ENCODE measurements at regions not wholly inside any gene's neighbourhood (a gene's known extent, or its start where the extent isn't known, plus 50 kb on each side); places are given as distances from the start of the nearest gene placed in this dataset.
"Not testable (repeated sequence)": the region's sequence is repeated elsewhere in the genome, so short reads cannot be mapped to it uniquely, and the experiment has no call there.

DNA sequence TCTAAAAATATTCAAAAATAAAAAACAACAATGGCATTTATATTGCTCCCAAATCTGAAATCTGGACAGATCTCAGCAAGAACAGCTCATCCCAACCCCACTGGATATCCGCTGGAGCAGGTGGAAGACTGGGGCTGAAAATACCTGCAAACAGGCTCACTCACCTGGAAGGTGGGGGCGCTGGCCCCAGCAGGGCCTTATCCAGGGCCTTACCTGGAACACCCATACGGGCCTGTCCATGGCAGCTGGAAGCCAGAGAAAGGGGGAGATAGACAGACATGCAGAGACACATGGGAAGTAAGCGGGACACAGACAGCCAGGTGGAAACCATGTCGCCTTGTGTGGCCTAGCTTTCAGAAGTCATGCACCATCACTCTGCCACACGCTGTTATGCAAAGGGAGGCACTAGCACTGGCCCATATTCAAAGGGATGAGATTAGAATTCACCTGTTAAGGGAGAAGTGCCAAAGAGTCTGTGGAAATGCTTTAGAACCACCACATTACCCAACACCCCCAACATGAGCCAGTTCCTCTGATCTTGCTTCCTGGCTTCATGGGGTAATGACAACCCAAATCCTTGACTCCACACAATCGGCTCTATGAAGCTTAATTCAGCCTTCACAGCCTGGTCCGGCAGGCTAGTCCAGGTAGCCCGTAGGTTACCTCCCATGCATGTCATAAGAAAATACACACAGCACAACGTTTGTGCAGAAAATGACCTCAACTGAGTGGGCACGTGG is 99.0 kb upstream of the CDYL start:
- no peak for DNase-seq

DNA sequence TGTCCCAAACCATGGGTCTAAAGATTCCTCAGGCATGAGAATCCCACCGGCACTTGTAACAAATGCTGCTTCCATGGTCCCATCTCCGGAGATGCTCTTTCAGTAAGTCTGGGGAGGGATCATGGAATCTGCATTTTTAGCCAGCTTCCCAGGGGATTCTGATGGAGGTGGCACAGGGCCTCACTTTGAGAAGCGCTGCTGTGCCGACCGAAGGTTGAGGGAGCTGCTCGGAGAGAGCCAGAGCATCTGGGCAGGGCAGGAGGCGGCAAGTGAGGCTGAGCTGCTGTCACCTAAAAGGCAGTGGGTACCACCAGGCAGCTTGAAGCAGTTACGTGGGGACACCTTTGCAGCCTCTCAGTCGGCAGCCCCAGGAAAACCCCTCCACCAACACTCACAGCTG is 100.2 kb upstream of the CDYL start:
- DNase-seq, result no peak

DNA sequence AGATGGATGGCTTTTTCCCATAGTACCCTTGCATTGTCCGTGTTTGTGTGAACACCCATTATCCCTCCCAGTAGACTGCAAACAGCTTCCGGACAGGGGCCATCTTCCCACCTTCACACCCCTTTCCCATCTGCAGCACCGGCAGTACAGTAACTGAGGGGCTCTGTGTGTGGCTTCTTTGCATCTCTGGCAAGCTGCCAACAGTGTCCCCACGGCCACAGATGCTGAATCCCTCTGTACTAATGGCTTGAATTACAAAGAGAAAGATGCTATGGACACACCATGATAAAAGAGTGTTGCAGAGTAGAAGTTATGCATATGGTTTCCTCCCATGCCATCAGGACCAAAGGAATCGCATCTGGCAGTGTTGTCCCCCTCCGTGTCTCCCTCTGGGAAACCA is 101.1 kb upstream of the CDYL start:
- no peak for DNase-seq

DNA sequence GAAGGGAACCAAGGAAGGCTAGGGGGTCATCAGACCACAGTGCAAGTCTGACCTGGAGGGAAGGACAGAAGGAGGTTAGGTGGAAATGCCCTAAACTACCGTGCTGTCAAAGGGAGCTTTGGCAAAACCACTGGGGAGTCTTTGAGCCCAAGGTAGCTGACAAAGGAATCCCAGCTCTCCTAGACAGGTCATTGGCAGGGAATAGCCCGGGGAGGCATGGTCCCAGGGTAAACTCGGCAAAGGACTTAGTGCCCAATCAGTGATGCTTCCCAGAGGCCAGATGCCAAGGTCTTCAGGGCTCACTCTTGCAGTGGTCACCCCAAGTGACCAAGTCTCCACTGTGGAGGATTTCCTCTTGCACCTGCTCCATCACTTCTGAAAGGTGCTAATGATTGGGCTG is 102.3 kb upstream of the CDYL start:
- no peak for DNase-seq

DNA sequence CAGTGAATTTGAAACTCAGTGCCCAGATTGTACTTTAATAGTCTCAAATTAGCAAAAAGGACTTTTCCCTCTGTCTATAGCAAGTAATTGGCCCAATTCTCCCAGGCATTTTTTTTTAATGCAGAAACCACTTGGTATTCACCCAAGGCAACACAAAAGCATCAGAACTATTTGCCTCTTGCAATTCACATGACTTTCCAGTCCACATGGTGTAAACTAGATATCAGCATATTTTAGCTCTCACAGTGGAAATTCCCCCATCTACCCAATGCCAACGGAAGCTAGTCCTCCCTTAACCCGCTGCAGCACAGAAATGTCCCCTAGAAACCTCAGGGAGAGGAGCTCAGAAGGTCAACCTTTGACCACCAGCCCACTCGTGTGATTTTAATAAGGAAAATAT is 103.4 kb upstream of the CDYL start:
- no peak for DNase-seq

DNA sequence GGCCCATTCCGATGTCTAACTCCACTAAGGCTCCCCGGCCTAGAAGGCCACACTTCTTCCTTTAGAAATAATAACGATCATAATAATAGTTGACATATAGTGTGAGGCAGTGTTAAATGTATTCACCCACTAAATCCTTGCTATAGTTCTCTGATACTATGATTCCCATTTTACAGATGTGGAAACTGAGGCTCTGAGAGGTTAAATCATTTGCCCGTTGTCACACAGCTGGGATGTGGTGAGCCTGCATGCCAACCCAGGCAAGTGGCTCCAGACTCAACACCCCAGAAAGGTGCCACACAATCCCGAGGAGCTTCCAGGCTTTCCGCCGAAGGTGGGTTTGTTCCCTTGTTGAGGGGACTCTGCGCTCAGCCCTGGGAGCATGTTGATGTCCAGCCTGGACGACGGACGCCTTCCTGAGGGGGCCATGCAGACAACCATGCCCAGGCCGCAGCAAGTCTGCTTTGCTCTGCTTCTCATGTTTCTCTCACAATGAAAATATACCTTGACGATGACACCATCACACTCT is 104.6 kb upstream of the CDYL start:
- DNase-seq, result no peak

DNA sequence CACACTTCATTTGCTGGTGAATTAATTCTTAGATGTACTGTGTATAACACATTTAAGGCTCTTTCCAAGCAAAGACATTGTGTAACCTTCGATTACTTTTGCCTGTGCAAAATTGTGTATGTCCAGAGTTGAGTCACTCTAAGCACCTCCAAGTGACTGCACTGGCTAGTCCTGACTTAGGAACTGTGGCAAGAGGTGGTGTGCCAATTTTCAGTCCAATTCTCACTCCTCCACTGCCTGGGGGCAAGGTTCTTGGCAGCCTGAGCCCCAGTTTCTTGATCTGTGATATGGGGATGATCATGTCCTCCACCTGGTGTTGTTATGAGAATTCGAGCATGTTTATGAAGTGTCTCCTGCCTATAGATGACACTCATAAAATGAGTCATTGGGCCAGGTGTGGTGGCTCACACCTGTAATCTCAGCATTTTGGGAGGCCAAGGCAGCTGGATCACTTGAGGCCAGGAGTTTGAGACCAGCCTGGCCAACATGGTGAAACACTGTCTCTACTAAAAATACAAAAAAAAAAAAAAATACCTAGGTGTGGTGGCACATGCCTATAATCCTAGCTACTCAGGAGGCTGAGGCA is 105.3 kb upstream of the CDYL start:
- no peak for DNase-seq

DNA sequence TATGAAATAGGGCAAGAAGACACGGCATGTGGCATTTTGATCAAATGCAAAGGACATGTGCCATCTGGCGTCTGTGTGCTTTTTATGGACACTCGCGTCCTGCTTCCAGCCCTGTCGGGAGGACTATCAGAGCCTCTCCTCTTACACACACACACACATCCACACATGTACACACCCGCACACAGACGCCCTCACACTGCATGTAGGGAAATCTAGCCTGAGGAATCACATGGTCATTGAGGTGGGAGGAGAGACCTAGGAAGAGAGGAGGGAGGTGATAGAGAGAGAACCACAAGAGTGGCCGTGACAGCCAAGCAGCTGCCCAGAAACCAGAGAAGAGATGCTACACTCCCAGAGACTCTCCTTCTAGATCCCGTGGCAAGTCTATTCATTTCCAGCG is 105.9 kb upstream of the CDYL start:
- DNase-seq, result no peak

DNA sequence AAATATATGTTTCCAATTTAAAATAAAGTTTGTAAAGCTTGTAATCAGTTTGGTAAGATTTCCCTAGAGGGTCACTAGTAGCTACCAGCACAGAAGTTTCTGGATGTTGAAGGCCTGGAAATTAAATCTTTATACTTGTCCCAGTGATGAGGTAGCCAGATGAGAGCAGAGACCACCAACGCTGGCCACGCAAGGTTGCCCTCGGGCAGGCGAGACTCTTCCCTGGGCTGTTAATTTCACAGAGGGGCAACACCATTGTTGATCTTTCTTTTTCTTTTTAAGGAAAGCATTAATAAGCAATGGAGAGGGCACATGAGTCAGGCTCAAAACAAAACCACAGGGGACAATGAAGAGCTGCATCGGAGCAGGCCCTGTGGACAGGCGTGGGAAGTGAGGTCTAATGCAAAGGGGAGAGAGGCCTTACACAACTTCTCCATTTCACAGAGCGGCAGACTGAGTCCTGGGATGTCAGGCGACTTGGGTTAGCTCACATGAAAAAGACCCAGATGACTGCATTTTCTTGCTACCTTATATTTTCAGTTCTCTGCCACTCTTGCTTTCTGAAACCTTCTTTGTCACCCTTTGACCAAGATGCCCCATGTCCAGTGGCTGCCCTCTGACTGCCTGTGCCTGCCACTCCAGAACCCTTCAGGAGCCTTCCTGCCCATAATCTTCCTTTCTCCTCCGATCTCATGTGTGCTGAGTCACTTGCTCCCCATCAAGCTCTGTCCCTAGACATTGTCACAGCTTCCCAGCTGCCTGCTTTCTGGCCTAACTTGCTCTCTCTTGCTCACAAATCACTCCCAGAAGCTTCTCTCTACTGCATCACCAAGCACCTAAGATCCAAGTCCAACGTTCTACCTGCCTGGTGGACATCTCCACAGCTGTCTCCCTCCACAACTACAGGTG is 107.7 kb upstream of the CDYL start:
- DNase-seq, result no peak

DNA sequence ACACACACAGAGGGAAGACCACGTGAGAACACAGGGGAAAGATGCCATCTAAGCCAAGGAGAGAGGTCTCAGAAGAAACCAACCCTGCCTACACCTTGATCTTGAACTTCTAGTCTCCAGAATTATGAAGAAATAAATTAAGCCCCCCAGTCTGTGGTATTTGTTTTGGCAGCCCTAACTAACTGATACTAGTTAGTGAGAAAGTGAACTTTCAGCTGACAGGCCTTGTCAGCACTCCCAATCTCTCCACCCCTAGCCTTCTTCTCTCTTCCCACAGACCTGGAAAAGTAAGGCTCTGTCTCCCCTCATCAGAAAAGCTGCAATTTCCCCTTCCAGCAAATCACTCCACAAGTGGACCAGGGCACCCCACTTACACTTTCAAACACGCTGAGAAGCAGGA is 108.6 kb upstream of the CDYL start:
- no peak for DNase-seq

DNA sequence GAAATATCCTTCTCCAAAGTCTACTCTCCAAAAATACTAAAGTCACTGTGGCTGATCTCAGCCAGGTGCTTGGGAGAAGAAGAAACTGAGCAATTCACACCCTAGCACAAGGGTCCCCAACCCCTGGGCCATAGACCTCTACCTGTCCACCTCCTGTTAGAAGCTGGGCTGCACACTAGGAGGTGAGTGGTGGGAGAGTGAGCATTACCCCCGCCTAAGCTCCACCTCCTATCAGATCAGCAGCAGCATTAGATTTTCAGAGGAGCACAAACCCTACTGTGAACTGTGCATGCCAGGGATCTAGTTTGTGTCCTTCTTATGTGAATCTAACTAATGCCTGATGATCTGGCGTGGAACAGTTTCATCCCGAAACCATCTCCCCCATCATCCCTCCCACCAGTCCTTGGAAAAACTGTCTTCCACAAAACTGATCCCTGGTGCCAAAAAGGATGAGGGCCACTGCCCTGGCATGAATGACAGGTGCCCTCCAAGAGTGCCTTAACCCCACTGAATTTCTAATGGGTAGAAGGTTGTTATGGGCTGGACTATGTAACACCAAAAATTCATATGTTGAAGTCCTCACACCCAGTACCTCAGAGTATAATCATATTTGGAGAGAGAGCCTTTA is 109.2 kb upstream of the CDYL start:
- no peak for DNase-seq

DNA sequence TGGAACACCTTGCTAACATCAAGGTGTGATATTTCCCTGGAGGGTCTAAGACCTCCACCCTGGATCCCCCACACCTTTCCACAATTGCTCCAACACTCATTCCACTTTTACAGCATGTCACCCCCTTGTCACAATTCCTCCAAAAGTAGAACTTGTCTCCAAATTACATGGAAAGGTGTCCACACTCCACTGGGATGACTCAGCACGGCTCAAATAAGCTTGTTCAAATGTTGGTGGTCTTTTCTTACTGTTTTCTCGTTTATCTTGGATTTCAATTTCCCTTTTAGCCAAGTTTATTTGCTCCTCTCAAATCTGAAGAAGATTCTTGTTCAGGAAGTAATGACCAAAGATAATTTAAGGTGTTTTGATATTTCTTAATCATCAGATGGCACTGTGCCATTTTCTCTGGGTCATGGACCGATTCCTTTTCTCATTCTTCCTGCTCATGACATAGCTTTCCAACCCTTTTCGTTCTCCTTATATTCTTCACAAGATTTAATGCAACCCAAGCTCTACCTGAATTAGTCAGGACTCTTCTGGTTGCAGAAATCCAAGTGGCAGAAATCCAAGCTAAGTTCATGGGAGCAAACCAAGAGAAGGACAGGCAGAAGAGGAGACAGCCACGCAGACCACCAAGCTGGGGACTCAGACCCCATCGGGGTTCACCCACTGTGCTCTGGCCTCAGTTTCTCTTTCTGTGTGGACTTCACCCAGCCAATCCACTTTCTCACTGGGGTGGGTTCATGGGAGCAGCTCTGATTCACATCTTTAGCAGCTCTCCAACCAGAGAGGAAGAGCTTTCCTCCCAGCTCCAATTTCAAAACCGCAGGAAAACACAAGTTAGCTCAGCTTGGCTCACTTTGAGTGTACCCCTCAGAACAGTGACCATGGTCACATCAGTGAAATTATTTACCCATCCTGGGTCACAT is 110.5 kb upstream of the CDYL start:
- no peak for DNase-seq

DNA sequence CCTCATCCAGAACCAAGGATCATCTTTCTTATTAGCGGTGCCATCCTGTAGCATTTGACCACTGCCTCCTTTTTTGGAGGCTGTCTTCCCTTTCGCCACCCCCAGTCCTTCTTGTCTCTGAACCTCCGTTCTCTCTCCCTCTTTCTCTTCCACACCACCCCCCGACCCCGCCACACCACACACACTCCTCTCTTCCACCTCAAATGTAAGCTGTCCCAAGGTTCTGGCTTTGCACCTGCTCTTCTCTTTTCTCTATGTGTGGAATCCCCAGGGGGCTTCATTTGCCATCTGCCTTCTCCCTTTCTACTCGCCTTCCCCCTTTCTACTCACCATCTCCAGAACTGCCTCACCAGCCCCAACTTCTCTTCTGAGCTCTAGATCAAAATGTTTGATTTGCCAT is 111.3 kb upstream of the CDYL start:
- no peak for DNase-seq

DNA sequence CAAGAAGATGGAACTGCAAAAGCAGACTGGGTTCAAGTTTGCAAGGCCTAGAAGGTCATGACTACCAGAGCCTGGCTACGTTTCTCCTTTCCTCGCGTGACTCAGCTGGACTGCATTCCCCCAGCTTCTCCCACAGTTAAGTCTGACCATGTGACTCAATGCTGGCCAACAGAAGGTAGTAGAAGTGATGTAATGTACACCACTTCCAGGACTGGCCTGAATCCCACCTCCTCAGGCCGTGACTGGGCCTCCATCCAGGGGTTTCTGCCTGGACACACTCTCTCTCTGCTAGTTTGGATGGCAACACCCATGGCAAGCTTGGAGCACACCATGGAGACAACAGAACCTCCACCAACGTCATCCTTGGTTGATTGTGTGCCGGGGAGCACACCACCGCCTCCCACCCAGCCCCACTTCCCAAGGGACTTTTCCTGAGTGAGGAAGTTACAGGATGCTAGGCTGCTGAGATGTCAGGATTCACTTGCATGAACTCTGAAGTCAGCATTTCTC is 112.0 kb upstream of the CDYL start:
- DNase-seq, result no peak

DNA sequence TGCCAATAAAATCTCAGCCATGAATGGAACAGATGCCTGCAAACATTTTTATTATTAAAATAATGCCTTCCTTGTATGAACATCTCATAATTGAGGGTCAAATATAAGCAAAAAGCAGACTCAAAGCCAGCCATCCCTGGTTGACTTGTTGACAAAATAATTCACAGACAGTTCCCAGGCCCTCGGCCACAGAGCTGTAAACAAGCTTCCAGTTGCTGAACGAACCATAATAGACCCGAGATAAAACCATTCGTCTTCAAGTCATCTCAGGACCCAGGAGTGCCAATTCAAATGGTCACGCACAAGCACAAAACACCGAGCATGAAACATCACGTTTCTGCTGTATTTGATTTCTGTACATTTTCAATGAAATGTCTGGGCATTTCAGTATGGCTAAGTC is 113.3 kb upstream of the CDYL start:
- DNase-seq, result no peak

DNA sequence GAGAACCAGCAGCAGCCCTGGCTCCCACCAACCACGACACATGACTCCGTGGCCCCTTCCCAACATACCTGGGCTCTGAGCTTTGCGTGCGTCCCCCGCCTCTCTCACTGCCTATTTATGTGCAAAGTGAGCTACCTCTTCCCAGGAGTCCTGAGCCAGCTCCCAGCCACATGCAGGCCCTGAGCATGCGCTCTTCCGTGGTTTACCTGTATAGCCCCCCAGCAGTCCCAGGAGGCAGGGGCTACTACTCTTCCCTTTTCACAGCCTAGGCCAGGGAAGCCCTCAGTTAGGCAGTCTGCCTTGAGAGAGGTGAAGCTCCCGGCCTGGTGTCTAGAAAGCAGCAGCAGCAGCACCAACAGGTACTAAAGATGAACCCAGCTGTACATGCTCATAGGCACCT is 114.8 kb upstream of the CDYL start:
- no peak for DNase-seq

DNA sequence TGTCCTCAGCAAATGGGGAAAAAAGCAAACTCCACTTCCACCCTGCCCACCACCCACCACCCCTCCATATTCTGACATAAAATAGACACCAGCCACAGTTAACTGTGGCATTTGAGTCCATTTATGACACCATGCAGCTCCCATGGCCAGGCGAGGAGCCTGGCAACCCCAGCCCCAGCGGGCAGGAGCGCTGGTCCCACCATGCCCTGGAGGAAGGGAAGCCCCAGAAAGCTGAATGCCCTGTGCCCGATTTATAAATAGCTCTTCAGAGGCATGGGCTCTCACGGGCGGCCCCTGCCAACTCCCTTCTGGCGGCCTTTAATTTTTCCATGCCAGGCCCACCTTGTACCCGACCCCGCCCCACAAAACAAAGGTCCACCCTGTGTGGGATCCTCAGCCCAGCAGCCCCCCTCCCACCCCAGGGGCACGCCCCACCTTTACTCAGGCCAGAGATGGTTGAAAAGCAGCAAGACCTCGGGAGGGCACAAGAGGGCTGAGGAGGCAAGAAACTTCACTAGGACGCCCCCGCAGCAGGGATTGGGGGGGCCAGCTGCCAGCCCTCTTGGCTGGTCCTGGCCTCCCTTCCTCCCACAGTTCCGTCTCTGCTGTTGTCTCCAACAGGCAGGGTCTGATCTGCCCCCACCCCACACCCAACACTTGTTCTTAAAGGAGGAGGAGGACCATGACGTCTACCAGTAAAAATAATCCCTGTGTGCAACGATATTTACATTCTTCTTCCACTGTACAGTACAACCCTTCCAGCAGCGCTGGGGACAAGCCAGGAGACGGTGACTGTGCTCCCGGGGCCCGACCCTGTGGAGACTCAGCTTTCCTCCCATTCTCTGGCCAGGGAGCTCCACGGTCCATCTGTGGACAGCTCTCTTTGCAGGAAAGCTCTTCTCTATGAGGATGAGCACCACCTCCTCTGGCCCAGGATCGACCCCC is 115.6 kb upstream of the CDYL start:
- DNase-seq, result no peak

DNA sequence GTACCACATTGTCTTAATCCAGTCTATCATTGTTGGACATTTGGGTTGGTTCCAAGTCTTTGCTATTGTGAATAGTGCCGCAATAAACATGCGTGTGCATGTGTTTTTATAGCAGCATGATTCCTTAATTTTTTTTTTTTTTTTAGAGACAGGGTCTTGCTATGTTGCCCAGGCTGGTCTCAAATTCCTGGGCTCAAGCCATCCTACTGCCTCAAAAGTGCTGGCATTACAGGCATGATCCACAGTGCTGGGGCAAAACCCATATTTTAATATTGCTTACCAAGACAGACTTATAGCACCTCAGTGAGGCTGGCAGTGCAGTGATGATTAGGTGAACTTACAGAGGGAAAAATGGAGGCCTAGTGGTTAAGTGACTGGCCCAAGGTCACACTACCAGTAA is 116.5 kb upstream of the CDYL start:
- not testable (repeated sequence) for DNase-seq

DNA sequence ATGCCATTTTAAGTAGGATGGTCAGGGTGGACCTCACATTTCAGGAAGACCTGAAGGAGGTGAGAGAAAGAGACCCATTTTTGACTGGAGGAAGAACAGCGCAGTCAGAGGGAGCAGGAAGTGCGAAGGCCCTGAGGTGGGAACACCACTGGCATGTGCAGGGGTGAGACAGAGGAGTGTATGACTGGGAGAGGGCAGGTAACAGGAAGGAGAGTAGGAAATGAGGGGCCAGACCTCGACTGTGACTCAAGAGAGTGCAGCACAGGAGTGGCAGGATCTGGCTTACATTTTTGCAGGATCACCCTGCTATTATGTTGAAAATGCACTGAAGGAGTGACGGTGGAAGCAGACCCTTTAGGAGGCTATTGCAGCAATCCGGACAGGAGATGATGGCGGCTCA is 117.7 kb upstream of the CDYL start:
- no peak for DNase-seq

DNA sequence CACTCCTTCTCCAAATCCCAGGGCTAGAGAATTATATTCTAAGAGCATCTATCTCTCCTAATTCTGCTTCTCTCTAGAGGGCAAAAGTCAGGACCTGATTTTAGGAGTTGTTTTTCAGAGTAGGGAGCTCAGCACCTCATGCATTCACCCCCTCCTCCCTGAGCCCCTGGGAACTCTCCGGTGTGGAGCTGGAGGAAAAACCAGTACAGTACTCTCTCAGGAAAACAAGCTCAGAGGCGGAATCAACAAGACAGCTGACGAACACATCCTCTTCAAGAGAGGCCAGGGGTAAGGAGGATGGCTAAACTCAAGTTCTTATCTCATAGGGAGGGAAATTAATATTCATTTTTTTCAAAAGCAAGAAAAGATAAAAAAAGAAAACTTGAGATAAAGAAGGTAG is 120.1 kb upstream of the CDYL start:
- DNase-seq, result no peak
